MM.1S (cell line): ENCODE measurements at regions not wholly inside any gene's neighbourhood (a gene's known extent, or its start where the extent isn't known, plus 50 kb on each side); places are given as distances from the start of the nearest gene placed in this dataset.

ENCODE experiments used
- CTCF ChIP-seq: fragments of 300-600 bp; sonication (generic); IDR thresholded peaks from 2 replicates; pipeline ENCODE4 v1.5.1; 2016; ENCODE audit warnings: antibody characterized with exemption, low read length, mixed read lengths
- EZH2 ChIP-seq: fragments of 300-600 bp; sonication (generic); optimal IDR thresholded peaks from 2 replicates; pipeline ENCODE3; 2017; ENCODE audit warnings: low read depth, mild to moderate bottlenecking, antibody characterized with exemption, low read length, mixed read lengths
- EZH2phosphoT487 ChIP-seq: fragments of 300-600 bp; sonication (generic); IDR thresholded peaks from 2 replicates; pipeline ENCODE4 v1.6.1; 2018; ENCODE audit warnings: antibody characterized with exemption, low read length

GRCh38 chr12:29044799-29045198 is 104.3 kb upstream of the FAR2 start:
- TF ChIP-seq CTCF (no peak), EZH2 (no peak), EZH2phosphoT487 (no peak)
